LoVo (cell line): ENCODE measurements at regions not wholly inside any gene's neighbourhood (a gene's known extent, or its start where the extent isn't known, plus 50 kb on each side); places are given as distances from the start of the nearest gene placed in this dataset.
"Not testable (repeated sequence)": the region's sequence is repeated elsewhere in the genome, so short reads cannot be mapped to it uniquely, and the experiment has no call there.

Source experiments
- DNase-seq: peaks from one replicate; pipeline ENCODE4 v3.0.0-alpha.2; 2016; ENCODE audit warnings: low spot score

DNA sequence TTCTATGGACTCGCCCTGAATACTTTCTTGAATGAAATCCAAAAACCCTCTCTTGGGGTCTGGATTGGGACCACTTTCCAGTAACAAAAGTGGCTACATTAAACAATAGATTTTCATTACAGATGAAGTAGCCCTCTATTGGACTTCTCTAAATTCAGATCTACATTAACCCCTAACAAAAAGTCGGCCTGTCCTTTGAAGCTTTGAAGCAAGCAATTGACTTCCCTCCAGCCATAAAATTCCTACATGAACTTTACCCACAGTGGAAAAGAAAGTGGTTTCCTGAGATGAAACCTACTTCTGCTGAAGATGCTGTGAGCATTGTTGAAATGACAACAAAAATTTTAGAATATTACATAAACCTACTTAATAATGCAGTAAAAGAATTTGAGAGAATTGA lies 967.1 kb upstream of the ROBO1 start:
- peak; percentile 10 for DNase-seq

DNA sequence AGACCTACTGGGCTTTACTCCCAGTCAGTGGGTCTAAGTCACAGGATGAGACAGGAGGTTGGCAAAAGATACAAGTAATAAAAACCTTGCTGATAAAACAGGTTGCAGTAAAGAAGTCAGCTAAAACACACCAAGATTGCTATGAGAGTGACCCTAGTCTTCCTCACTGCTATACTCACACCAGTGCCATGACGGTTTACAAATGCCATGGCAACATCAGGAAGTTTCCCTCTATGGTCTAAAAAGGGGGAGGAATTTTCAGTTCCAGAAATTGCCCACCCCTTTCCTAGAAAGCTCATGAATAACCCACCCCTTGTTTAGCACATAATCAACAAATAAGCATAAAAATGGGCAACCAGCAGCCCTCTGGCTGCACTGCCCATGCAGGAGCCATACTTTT lies 966.7 kb upstream of the ROBO1 start:
- no peak for DNase-seq

DNA sequence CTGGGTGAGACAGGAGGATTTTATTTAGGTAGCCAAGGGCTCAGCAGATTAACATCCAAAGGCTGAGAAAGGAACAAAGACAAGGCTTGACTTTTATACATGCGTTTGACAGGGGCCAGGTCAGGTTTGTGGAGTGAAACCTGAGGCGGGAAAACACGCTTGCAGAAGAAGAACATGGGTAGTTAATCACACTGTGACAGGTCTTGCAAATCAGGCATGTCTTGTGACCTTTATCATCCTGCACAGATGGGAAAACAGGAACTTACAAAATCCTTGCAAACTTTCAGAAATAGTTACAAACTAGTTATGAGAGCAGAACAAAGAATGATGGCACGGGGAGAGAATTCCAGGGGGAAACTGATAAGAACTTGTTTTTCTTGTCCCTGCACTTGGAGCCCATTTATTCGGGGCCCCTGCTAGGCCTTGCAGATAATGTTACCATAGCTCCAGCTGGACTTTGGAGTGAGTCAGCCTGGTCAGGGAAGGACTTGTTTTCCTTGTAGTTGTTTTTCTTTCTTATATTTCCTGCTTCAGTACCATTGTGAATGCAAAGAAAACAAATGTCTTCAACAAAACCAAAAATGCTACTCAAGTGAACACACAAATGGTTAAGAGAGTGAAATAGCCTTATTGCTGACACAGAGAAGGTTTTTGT lies 965.9 kb upstream of the ROBO1 start:
- DNase-seq, result peak; percentile 76

DNA sequence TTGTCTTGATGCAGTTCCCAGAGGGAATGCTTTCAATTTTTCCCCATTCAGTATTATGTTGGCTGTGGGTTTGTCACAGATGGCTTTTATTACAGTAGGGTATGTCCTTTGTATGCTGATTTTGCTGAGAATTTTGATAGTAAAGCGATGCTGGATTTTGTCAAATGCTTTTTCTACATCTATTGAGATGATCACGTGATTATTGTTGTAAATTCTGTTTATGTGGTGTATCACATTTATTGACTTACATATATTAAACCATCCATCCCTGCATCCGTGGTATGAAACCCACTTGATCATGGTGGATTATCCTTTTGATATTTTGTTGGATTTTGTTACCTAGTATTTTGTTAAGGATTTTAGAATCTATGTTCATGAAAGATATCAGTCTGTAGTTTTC lies 959.8 kb upstream of the ROBO1 start:
- DNase-seq, result not testable (repeated sequence)

DNA sequence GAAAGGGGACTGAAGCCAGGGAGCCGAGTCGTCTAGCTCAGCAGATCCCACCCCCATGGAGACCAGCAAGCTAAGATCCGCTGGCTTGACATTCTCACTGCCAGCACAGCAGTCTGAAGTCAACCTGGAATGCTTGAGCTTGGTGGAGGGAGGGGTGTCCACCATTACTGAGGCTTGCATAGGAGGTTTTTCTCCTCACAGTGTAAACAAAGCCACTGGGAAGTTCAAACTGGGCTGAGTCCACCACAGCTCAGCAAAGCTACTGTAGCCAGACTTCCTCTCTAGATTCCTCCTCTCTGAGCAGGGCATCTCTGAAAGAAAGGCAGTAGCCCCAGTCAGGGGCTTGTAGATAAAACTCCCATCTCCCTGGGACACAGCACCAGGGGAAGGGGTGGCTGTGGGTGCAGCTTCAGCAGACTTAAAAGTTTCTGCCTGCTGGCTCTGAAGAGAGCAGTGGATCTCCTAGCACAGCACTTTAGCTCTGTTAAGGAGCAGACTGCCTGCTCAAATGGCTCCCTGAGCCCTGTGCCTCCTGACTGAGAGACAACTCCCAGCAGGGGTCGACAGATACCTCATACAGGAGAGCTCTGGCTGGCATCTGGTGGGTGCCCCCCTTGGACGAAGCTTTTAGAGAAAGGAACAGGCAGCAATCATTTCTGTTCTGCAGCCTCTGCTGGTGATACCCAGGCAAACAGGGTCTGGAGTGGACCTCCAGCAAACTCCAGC lies 942.0 kb upstream of the ROBO1 start:
- not testable (repeated sequence) for DNase-seq

DNA sequence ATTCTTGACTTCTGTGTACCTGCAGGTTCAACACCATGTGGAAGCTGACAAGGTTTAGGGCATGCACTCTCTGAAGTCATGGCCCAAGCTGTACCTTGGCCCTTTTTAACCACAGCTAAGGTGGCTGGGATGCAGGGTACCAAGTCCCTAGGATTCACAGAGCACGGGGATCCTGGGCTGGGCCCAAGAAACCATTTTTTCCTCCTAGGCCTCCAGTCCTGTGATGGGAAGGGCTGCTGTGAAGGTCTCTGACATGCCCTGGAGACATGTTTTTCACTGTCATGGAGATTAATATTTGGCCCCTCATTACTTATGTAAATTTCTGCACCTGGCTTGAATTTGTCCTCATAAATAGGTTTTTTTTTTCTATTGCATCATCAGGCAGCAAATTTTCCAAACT lies 937.5 kb upstream of the ROBO1 start:
- DNase-seq, result no peak

DNA sequence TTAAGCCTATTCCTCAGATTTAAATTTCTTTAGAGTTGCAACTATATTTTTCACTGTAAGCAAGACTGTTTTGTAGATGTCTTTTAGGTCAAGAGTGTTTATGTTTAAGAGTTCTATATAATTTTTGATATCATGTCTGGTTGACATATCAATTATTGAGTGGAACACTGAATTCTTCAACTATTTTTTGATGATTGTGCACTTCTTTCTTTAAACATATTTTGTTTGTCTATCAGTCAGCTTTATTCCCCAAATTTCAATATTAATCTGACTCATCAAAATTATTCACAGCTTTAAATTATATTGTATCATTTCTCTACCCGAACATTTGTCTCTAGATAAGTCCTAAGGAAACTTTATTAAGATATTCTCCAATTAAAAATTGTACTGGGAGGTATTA lies 933.6 kb upstream of the ROBO1 start:
- no peak for DNase-seq

DNA sequence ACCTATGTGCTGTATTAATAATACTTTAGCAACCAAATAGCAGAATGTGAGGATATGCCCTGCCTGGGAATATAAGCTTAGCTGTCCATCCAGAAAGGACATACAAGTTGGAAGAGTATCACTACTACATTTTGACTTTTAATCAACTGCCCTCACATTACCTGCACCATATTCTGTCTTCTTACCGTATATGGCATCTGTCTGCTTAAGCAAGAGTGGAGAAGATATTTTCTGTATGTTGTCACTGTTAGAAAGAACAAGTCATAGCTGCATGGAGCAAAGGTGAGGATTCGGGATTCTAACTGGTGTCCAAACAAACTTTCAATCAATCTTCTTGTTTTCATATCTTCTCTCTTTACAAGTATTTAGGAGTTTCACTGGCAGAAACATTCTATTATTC lies 929.5 kb upstream of the ROBO1 start:
- DNase-seq, result no peak

DNA sequence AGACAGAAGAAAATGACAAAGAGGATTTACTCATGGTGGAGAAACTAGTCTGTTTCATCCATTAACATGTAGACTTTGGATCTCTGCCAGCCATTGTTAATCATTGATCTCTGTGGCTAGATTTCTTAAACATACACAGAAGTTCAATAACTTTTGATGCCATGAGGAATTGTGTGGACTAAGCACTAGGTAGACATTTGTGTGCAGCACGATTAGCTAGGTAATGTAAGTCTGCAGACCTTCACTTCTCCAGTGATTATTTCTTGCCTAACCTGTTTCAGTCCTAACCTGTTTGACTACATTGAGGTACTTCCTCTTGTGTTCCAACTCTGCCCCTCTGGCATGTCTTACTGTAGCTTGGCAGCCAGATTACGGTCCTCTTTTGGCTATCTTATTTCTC lies 928.5 kb upstream of the ROBO1 start:
- DNase-seq, result peak; percentile 63

DNA sequence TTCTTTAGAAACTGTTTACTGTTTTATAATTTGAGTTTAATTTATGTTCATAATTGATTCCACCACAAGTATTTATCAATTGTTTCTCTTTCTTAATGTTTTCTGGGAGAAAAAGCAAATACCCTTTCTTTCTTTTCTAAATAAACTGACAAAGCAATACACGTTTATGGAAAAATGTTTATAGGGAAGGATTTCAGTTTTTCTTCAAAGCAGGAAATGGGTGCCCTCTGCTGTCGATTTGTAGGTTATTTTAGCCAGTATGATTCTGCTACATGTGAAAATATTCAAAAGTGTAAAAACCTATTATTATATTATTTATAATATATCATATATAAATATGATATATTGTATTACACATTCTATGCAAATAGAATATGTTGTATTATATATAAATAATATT lies 921.0 kb upstream of the ROBO1 start:
- DNase-seq, result peak; percentile 40

DNA sequence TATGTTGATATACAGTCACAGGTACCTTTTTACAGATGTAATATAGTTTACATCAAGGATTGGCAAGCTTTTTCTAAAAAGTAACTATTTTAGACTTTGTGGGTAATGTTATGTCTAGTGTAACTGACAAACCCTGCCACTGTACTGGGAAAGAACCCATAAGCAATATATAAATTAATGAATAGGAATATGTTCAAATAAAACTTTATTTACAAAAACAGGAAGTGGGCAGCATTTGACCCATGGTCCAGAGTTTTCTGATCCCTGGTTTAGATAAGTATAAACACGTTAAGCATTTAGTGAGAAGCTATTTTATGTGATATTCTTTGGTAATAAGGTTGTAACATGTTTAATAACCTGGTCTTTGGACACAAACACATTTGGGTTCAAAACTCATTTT lies 915.2 kb upstream of the ROBO1 start:
- DNase-seq, result no peak

DNA sequence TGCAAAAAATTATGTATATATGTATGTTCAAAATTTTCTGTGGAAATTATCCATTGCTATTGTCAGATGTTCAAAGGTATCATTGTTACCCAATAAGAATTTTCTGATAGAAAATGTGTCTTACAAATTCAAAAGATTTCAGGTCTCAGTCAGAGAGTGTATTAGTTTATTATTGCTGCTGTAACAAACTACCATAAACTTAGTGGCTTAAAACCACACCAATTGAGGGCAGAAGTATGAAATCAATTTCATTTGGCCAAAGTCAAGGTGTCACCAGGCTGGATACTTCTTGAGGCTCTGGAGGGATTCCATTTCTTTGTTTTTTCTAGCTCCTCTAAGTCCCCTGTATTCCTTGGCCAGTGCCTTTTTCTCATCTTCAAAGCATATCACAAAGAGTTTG lies 914.4 kb upstream of the ROBO1 start:
- no peak for DNase-seq

DNA sequence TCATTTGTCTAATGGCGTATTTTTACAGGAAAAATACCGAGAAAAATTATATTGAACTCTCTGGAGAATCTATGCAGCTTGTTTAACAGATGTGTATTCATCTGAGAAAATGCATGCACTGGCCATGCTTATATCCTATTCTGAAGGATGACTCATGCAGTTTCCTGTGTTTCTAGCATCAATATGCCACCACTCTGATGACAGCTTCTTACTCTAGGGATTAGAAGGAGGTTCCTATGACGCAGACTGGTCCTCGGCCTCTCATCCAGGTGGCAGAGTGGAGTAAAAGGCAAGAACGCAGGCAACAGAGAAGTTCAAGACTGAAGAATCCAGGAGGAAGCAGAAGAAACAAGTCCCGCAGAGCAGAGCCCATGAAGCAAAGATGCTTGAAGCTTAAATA lies 910.0 kb upstream of the ROBO1 start:
- DNase-seq, result no peak

DNA sequence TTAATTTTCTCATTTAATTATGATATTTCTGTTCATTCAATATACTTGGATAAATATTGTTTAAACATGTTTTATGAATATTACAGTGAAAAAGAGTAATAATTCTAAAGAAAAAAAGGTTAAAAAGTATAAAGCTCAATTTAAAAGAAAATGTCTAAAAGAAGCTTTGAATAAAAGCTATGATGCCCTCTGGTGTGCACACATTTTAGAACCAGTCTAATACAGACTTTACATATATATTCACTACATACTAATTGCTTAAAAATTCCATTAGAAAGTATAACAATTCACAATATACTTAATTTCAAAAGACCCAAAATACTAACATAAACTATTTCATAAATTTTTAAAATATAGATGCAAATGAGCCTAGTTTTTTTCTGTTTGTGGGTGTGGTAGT lies 909.1 kb upstream of the ROBO1 start:
- DNase-seq, result no peak

DNA sequence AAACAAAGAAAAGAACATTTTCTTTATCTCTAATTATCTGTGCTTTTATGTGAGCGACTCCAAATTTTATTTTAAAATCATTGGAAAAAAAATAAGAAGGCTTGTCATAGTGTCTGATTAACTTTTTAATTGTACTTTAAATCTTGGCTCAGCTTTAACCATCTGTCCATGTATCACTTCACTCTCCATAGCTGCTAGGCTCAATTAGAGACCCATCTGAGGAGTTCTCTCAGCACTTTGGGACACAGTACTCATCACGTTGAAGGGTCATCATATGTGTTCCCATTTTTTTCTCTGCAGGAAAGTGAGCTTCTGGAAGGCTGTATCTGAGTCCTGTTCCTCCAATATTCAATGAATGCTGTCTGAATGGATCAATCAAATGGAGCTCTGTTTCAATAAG lies 908.5 kb upstream of the ROBO1 start:
- DNase-seq, result no peak

DNA sequence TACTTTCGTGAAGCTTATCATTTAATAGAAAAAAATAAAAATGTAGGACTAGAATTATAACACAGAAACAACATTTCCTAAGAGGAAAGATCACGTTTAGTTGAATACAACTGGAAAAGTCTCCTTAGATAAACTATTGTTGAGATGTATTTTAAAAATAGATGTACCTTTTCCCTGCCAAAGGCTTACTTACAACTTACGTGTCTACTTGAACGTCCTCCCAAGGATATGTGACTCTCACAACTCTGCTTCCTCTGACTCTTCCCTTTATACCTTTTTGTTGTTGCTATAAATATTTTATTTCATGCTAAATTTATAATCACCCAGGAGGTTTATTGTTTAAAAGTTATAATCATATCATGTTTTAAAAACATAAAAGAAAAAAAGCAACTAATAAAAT lies 908.0 kb upstream of the ROBO1 start:
- no peak for DNase-seq

DNA sequence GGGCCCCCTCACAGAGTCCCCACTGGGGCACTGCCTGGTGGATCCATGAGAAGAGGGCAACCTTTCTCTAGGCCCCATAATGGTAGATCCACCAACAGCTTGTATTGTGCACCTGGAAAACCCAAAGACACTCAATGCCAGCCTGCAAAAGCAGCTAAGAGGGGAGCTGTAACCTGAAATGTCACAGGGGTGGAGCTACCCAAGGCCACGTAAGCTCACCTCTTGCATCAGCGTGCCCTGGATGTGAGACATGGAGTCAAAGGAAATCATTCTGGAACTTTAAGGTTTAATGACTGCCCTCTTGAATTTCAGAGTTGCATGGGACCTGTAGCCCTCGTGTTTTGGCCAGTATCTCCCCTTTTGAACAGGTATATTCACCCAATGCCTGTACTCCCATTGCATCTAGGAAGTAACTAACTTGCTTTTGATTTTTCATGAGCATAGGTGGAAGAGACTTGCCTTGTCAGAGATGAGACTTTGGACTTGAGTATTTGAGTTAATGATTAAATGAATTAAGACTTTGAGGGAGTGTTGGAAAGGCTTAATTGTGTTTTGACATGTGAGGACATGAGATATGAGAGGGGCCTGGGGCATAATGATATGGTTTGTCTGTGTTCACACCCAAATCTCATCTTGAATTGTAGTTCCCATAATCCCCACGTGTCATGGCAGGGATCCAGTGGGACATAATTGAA lies 900.9 kb upstream of the ROBO1 start:
- peak; percentile 43 for DNase-seq

DNA sequence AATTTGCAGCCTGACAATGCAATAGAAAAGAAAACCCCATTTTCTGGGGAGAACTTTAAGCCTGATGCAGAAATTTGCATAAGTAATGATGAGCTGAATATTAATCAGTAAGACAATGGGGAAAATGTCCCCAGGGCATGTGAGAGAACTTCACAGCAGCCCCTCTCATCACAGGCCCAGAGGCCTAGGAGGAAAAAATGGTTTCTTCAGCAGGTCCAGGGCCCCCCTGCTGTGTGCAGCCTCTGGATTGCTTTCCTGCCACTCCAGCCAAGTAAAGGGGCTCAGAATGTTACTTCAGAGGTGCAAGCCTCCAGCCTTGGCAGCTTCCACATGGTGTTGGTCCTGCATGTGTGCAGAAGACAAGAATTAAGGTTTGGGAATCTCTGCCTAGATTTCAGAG lies 900.3 kb upstream of the ROBO1 start:
- no peak for DNase-seq

DNA sequence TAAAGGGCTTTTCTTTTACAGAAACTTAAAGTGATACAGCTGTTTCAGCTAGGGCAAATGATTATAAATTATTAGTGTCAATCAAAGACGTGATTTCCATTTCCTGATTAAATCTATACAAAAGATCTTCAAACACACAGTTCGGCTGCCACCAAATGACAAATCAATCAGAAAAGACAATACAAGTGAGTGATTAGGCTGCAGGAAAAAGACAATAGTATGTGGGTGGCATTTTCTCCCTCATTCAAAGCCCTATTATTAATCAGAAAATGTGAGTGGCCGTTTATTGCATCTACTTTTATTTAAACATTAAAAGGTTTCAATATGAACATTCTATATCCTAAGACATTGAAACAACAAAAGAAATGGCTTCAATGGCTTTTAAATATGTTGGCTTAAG lies 895.6 kb upstream of the ROBO1 start:
- DNase-seq, result no peak

DNA sequence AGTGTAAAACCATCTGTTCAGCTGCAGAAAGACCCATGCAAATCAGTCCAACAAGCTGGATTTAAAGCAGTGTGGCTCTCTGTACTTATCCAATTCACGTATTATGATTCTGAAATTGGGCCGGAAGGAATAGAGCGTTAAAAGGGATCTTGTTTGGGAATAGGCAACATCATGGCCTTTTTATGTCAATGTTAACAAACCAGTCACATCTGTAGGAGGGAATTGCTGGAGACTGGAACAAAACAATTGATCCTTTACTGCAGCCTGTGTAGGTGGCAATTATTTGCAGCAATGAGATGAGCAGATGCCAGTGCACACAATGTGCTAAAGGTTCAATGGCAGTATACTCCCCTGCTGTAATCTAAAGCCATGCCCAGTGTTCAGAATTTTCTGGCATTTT lies 887.4 kb upstream of the ROBO1 start:
- DNase-seq, result no peak

DNA sequence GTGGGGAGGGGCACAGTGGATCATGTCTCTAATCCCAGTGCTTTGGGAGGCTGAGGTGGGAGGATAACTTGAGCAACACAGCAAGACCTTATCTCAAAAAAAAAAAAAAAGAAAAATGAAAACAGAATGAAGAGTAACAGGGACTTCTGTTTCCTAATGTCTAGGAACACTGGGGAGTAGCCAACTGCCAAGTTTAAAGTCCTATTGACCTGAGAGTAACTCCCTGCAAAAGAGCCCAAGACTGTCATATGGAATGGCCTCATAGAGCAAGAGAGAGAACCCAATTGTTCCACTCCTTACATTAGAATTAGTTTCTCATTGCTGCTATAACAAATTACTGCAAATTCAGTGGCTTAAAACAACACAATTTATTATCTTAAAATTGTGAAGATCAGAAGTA lies 881.4 kb upstream of the ROBO1 start:
- DNase-seq, result no peak

DNA sequence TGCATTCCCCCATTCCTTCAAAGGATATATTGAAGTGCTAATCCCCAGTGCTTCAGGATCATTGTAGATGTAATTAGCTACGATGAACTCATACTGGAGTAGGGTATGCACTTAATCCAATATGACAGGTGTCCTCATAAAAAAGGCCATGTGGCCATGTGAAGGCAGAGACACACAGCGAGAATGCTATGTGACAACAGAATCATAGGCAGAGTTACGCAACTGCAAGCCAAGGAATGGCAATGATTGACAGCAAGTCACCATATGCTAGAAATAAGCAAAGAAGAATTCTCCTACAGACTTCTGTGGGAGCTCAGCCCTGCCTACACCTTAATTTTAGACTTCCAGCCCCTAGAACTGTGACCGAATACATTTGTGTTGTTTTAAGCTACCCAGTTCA lies 875.6 kb upstream of the ROBO1 start:
- DNase-seq, result no peak
